ENCODE measurements at regions not wholly inside any gene's neighbourhood (a gene's known extent, or its start where the extent isn't known, plus 50 kb on each side); places are given as distances from the start of the nearest gene placed in this dataset.

GRCh38 chr5:2696156-2696807, 55.2 kb downstream of the IRX2 start:
- DNase-seq = no peak

- no peak for DNase-seq
Measured at GRCh38 chr5:2695200-2695891, 56.1 kb downstream of the IRX2 start.

- DNase-seq = no peak
Measured at GRCh38 chr5:2691530-2691929, 59.9 kb downstream of the IRX2 start.

GRCh38 chr5:2690293-2690692, 61.2 kb downstream of the IRX2 start:
- DNase-seq = no peak

- no peak for DNase-seq
Measured at GRCh38 chr5:2688586-2688985, 62.9 kb downstream of the IRX2 start.

GRCh38 chr5:2687746-2688145, 63.7 kb downstream of the IRX2 start:
- DNase-seq = no peak

- DNase-seq = no peak
Measured at GRCh38 chr5:2686321-2687124, 65.0 kb downstream of the IRX2 start.

- DNase-seq = no peak
Measured at GRCh38 chr5:2685651-2686272, 65.7 kb downstream of the IRX2 start.

- DNase-seq = no peak
Measured at GRCh38 chr5:2684606-2685005, 66.9 kb downstream of the IRX2 start.

GRCh38 chr5:2683720-2684119, 67.8 kb downstream of the IRX2 start:
- DNase-seq = no peak

GRCh38 chr5:2681476-2681875, 70.0 kb downstream of the IRX2 start:
- no peak for DNase-seq

GRCh38 chr5:2680979-2681378, 70.5 kb downstream of the IRX2 start:
- DNase-seq = no peak

- DNase-seq = no peak
Measured at GRCh38 chr5:2677689-2678088, 73.8 kb downstream of the IRX2 start.

GRCh38 chr5:2675548-2675947, 75.9 kb downstream of the IRX2 start:
- DNase-seq = no peak

- DNase-seq = no peak
Measured at GRCh38 chr5:2674456-2674855, 77.0 kb downstream of the IRX2 start.

- no peak for DNase-seq
Measured at GRCh38 chr5:2670940-2671339, 80.5 kb downstream of the IRX2 start.

GRCh38 chr5:2669913-2670312, 81.6 kb downstream of the IRX2 start:
- no peak for DNase-seq

GRCh38 chr5:2669259-2669658, 82.2 kb downstream of the IRX2 start:
- no peak for DNase-seq

GRCh38 chr5:2666081-2666480, 85.4 kb downstream of the IRX2 start:
- no peak for DNase-seq

GRCh38 chr5:2663489-2663888, 88.0 kb downstream of the IRX2 start:
- no peak for DNase-seq

GRCh38 chr5:2660315-2660714, 91.2 kb downstream of the IRX2 start:
- no peak for DNase-seq

GRCh38 chr5:2658881-2659470, 92.5 kb downstream of the IRX2 start:
- no peak for DNase-seq

GRCh38 chr5:2658447-2658846, 93.0 kb downstream of the IRX2 start:
- DNase-seq = no peak
